Progenitor cell of endocrine pancreas (in vitro differentiated cells): ENCODE measurements at regions not wholly inside any gene's neighbourhood (a gene's known extent, or its start where the extent isn't known, plus 50 kb on each side); places are given as distances from the start of the nearest gene placed in this dataset.
A peak's percentile ranks its signal among the peaks of the same experiment; 100 is the strongest.
"Not testable (repeated sequence)": the region's sequence is repeated elsewhere in the genome, so short reads cannot be mapped to it uniquely, and the experiment has no call there.

Source experiments
- DNase-seq: peaks from one replicate; pipeline ENCODE4 v3.0.0; 2021; ENCODE audit warnings: low spot score; ENCODE audit not compliant: unreplicated experiment
- H3K27ac Mint-ChIP-seq: 2 replicates; pipeline ENCODE4 v1.8.0; 2021; ENCODE audit warnings: mild to moderate bottlenecking, moderate library complexity, mixed read lengths
- H3K27me3 Mint-ChIP-seq: 2 replicates; pipeline ENCODE4 v1.8.0; 2021; ENCODE audit warnings: mixed read lengths
- H3K36me3 Mint-ChIP-seq: 2 replicates; pipeline ENCODE4 v1.8.0; 2022; ENCODE audit warnings: mixed read lengths; ENCODE audit not compliant: insufficient read depth
- H3K4me1 Mint-ChIP-seq: 2 replicates; pipeline ENCODE4 v1.8.0; 2021; ENCODE audit warnings: low read depth, mixed read lengths
- H3K4me3 Mint-ChIP-seq: 2 replicates; pipeline ENCODE4 v1.8.0; 2021; ENCODE audit warnings: low read depth, mild to moderate bottlenecking, moderate library complexity, mixed read lengths
- H3K9me3 Mint-ChIP-seq: 2 replicates; pipeline ENCODE4 v1.8.0; 2021; ENCODE audit warnings: low read depth, mixed read lengths
- TF ChIP-seq, protein P1 (sequence below): fragments of 200-600 bp; sonication (generic); IDR thresholded peaks from one replicate; pipeline ENCODE4 v1.5.0; 2021; ENCODE audit warnings: antibody characterized with exemption, mild to moderate bottlenecking; ENCODE audit not compliant: unreplicated experiment

- no peaks in the 10 kb centered on the region for H3K36me3 Mint-ChIP-seq
- H3K4me3 Mint-ChIP-seq, result no peak overlapping the region
- no peak for DNase-seq
- H3K4me1 Mint-ChIP-seq, result peaks cover 14% of the 10 kb centered on the region
- no peaks in the 10 kb centered on the region for H3K27me3 Mint-ChIP-seq
- peaks cover 16% of the 10 kb centered on the region for H3K9me3 Mint-ChIP-seq
- TF ChIP-seq, protein P1, sequence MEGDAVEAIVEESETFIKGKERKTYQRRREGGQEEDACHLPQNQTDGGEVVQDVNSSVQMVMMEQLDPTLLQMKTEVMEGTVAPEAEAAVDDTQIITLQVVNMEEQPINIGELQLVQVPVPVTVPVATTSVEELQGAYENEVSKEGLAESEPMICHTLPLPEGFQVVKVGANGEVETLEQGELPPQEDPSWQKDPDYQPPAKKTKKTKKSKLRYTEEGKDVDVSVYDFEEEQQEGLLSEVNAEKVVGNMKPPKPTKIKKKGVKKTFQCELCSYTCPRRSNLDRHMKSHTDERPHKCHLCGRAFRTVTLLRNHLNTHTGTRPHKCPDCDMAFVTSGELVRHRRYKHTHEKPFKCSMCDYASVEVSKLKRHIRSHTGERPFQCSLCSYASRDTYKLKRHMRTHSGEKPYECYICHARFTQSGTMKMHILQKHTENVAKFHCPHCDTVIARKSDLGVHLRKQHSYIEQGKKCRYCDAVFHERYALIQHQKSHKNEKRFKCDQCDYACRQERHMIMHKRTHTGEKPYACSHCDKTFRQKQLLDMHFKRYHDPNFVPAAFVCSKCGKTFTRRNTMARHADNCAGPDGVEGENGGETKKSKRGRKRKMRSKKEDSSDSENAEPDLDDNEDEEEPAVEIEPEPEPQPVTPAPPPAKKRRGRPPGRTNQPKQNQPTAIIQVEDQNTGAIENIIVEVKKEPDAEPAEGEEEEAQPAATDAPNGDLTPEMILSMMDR, result no peak
- peak overlapping the region; percentile 79 for H3K27ac Mint-ChIP-seq
These were observed 92.1 kb downstream of the TMEM167A start for GRCh38 chr5:82984786-82985735.

GRCh38 chr5:82982846-82983245, 94.3 kb downstream of the TMEM167A start:
- Mint-ChIP-seq H3K4me3 (no peak overlapping the region), H3K9me3 (peaks cover 27% of the 10 kb centered on the region), H3K27ac (no peak overlapping the region), H3K36me3 (no peaks in the 10 kb centered on the region), H3K27me3 (no peaks in the 10 kb centered on the region), H3K4me1 (peaks cover 14% of the 10 kb centered on the region)
- TF ChIP-seq, protein P1, result no peak
- no peak for DNase-seq

DNA sequence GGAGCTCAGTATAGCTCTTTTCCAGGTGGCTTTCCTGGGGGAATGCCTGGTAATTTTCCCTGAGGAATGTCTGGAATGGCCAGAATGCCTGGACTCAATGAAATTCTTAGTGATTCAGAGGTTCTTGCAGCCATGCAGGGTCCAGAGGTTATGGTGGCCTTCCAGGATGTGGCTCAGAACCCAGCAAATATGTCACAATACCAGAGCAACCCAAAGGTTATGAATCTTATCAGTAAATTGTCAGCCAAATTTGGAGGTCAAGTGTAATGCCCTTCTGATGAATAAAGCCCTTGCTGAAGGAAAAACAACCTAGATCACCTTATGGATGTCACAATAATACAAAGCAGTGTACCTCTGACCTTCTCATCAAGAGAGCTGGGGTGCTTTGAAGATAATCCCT, 100.3 kb downstream of the TMEM167A start:
- not testable (repeated sequence) for DNase-seq, H3K27me3 Mint-ChIP-seq, H3K4me3 Mint-ChIP-seq, H3K4me1 Mint-ChIP-seq, H3K36me3 Mint-ChIP-seq, H3K27ac Mint-ChIP-seq
- peaks cover 45% of the 10 kb centered on the region for H3K9me3 Mint-ChIP-seq

GRCh38 chr5:82975812-82976211, 101.4 kb downstream of the TMEM167A start:
- Mint-ChIP-seq H3K27ac (peak overlapping the region; percentile 29), H3K36me3 (peaks cover 8% of the 10 kb centered on the region)
- TF ChIP-seq, protein P1, result no peak

GRCh38 chr5:82975396-82975795, 101.8 kb downstream of the TMEM167A start:
- H3K27ac Mint-ChIP-seq, result no peak overlapping the region
- TF ChIP-seq, protein P1, result no peak
- H3K4me3 Mint-ChIP-seq, result no peak overlapping the region
- H3K27me3 Mint-ChIP-seq, result no peaks in the 10 kb centered on the region
- DNase-seq, result no peak
- no peaks in the 10 kb centered on the region for H3K4me1 Mint-ChIP-seq
- peaks cover 40% of the 10 kb centered on the region for H3K9me3 Mint-ChIP-seq
- H3K36me3 Mint-ChIP-seq, result peaks cover 8% of the 10 kb centered on the region

More at GRCh38 chr5:82975812-82976211, 101.4 kb downstream of the TMEM167A start:
- no peaks in the 10 kb centered on the region for H3K27me3 Mint-ChIP-seq
- no peak overlapping the region for H3K4me3 Mint-ChIP-seq
- DNase-seq, result no peak
- peaks cover 40% of the 10 kb centered on the region for H3K9me3 Mint-ChIP-seq
- H3K4me1 Mint-ChIP-seq, result no peaks in the 10 kb centered on the region

DNA sequence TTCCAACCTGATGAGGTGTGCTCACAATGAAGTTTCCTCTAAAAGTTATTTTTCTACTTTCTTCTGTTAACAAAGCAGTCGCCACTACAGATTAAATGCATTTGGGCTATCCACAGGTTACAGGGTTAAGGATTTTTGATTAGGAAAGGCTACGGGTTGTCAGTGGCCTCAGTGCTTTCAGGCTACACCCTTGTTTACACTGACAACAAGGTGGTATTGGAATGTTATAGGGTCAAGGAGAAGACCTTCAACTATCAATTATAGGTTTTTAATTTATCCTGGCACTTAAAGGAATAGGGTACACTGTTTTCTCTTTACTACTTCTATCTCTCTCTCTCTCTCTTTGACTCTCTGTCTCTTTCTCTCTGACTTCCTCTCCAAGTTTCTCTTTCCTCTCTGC, 102.8 kb downstream of the TMEM167A start:
- H3K27ac Mint-ChIP-seq, DNase-seq, H3K27me3 Mint-ChIP-seq, H3K4me1 Mint-ChIP-seq, H3K4me3 Mint-ChIP-seq, H3K36me3 Mint-ChIP-seq: not testable (repeated sequence)
- peaks cover 40% of the 10 kb centered on the region for H3K9me3 Mint-ChIP-seq
